ENCODE measurements at regions not wholly inside any gene's neighbourhood (a gene's known extent, or its start where the extent isn't known, plus 50 kb on each side); places are given as distances from the start of the nearest gene placed in this dataset.

DNA sequence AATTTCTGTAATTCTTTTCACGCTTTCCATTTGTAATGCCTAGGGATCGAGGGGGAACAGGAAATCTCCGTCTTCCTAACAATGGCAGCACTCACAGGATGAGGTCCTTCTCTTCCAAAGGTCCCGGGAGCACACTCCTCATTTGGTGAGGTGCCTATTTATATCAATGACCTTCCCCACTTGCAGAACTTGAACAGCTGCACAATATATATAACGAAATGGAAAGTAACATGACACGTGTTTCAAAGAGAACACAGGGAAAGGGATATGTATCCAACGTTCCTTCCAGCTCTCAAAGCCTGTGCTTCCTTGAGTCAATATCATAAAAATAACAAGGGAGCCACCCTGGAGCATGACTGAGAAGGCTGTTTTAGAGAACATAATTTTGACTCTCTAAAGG is 78.6 kb upstream of the RBM24 start:
- Histone ChIP-seq H3K4me3 (no peak overlapping the region), H3K27ac (no peak overlapping the region), H3K36me3 (replicated peaks in 1 of 2; ENCODE audit: insufficient read depth in 1 of 2, low read depth in 2 of 2) (no peaks in the 10 kb centered on the region), H3K9me3 (no peaks in the 10 kb centered on the region), H3K27me3 (no peaks in the 10 kb centered on the region), H3K4me1 (no peaks in the 10 kb centered on the region)
- DNase-seq (no peak), ATAC-seq (no peak)
- 51 to 56% methylated on average over 7 of the region's 7 CpGs for WGBS, 2 donors
- no peak for TF ChIP-seq POLR2A (IDR thresholded peaks at IDR 0.05)
- TF ChIP-seq, protein P1, sequence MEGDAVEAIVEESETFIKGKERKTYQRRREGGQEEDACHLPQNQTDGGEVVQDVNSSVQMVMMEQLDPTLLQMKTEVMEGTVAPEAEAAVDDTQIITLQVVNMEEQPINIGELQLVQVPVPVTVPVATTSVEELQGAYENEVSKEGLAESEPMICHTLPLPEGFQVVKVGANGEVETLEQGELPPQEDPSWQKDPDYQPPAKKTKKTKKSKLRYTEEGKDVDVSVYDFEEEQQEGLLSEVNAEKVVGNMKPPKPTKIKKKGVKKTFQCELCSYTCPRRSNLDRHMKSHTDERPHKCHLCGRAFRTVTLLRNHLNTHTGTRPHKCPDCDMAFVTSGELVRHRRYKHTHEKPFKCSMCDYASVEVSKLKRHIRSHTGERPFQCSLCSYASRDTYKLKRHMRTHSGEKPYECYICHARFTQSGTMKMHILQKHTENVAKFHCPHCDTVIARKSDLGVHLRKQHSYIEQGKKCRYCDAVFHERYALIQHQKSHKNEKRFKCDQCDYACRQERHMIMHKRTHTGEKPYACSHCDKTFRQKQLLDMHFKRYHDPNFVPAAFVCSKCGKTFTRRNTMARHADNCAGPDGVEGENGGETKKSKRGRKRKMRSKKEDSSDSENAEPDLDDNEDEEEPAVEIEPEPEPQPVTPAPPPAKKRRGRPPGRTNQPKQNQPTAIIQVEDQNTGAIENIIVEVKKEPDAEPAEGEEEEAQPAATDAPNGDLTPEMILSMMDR (IDR thresholded peaks at IDR 0.05), result no peak
- intact Hi-C loops (cut with DNase I), result no loop called here

DNA sequence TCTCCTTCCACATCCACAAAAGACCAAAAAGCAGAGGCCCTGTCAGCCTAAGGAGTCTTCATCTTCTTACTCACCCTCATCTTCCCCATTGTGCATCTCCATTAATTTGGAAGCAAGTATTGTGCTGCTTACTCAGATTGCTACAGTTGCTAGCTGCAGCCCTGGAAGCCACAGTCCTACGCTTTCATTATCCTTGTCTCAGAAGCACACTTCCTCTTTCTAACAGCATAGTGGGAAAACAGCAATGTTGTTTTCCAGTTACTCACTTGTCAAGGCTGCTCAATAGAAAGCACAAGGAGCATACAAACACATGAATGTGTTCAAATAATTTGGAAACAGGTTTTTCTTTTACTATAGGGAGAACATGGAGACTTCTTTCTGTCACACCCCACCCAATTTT is 76.6 kb upstream of the RBM24 start:
- WGBS, 2 donors, result 79 to 86% methylated on average over 1 of the region's 1 CpG
- intact Hi-C loops (cut with DNase I), result no loop called here

DNA sequence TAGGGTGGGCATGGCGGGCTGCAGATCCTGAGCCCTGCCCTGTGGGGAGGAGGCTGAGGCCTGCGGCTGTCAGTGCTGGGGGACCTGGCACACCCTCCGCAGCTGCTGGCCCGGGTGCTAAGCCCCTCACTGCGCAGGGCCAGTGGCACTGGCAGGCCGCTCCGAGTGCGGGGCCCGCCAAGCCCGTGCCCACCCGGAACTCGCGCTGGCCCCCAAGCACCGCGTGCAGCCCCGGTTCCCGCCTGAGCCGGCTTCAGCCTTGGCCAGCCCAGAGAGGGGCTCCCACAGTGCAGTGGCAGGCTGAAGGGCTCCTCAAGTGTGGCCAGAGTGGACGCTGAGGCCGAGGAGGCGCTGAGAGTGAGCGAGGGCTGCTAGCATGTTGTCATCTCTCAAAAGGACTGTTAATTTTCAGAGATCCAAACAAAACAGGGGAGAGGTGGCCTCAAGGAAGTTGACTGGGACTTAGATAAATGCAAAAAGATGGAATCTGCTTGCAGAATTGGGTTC is 74.5 kb upstream of the RBM24 start:
- Histone ChIP-seq H3K9me3 (no peaks in the 10 kb centered on the region), H3K4me3 (no peak overlapping the region), H3K4me1 (no peaks in the 10 kb centered on the region), H3K36me3 (replicated peaks in 1 of 2; ENCODE audit: insufficient read depth in 1 of 2, low read depth in 2 of 2) (no peaks in the 10 kb centered on the region), H3K27ac (no peak overlapping the region), H3K27me3 (no peaks in the 10 kb centered on the region)
- TF ChIP-seq, protein P1 (IDR thresholded peaks at IDR 0.05), result no peak
- no peak for TF ChIP-seq POLR2A (IDR thresholded peaks at IDR 0.05)
- no peak for DNase-seq
- intact Hi-C loops (cut with DNase I), result no loop called here
- no peak for ATAC-seq
- WGBS, 2 donors, result 92% methylated on average over 8 to 11 of the region's 22 CpGs

More for the DNA sequence above, 76.6 kb upstream of the RBM24 start:
- H3K36me3 ChIP-seq (replicated peaks in 1 of 2; ENCODE audit: insufficient read depth in 1 of 2, low read depth in 2 of 2), result no peaks in the 10 kb centered on the region
- no peak overlapping the region for H3K27ac ChIP-seq
- no peak for DNase-seq
- no peak overlapping the region for H3K4me3 ChIP-seq
- no peak for TF ChIP-seq POLR2A (IDR thresholded peaks at IDR 0.05)
- TF ChIP-seq, protein P1 (IDR thresholded peaks at IDR 0.05), result no peak
- no peak for ATAC-seq
- H3K9me3 ChIP-seq, result no peaks in the 10 kb centered on the region
- no peaks in the 10 kb centered on the region for H3K27me3 ChIP-seq
- H3K4me1 ChIP-seq, result no peaks in the 10 kb centered on the region

DNA sequence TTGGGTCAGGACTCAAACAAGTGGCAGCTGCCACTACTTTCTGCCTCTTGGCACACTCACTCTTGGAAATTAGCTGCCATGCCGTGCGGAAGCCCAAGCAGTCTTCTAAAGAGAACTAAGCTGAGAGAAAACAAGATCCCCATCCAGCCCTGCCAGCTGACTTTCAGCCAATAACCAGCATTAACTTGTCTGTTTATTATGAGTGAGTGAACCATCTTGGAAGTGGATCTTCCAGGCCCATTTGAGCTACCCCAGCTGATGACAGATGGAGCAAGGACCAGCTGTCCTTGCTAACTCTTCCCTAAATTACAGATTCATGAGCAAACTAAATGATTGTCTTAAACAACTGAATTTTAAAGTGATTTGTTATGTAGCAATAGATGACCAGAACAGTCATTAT is 73.9 kb upstream of the RBM24 start:
- TF ChIP-seq POLR2A (IDR thresholded peaks at IDR 0.05), result no peak
- TF ChIP-seq, protein P1 (IDR thresholded peaks at IDR 0.05), result no peak

DNA sequence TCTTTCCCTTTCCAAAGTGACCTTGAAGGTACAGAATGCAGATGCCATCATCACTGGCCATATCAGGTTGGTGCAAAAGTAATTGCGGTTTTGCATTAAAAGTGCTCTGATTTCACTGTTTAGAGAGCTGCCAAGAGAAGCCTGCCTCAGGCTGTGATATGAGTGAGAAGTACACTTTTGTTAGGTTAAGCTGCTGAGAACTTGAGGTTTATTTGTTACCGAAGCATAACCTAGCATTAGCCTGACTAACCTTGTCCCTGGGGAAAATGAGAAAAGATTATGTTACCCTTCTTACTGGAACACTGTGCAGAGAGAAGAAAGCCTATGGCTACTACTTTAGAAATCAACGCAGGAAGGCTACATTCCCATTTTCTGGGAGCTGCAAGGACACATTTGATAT is 70.5 kb upstream of the RBM24 start:
- intact Hi-C loops (cut with DNase I), result no loop called here
- no peaks in the 10 kb centered on the region for H3K9me3 ChIP-seq
- DNase-seq (no peak), ATAC-seq (no peak)
- no peaks in the 10 kb centered on the region for H3K27me3 ChIP-seq
- H3K36me3 ChIP-seq (replicated peaks in 1 of 2; ENCODE audit: insufficient read depth in 1 of 2, low read depth in 2 of 2), result no peaks in the 10 kb centered on the region
- WGBS, 2 donors, result 78 to 98% methylated on average over 3 of the region's 3 CpGs
- H3K4me1 ChIP-seq, result no peaks in the 10 kb centered on the region
- no peak overlapping the region for H3K4me3 ChIP-seq
- H3K27ac ChIP-seq, result no peak overlapping the region
- TF ChIP-seq, protein P1 (IDR thresholded peaks at IDR 0.05), result no peak
- TF ChIP-seq POLR2A (IDR thresholded peaks at IDR 0.05), result no peak

More for the DNA sequence above, 73.9 kb upstream of the RBM24 start:
- Histone ChIP-seq H3K27ac (no peak overlapping the region), H3K36me3 (replicated peaks in 1 of 2; ENCODE audit: insufficient read depth in 1 of 2, low read depth in 2 of 2) (no peaks in the 10 kb centered on the region), H3K9me3 (no peaks in the 10 kb centered on the region), H3K4me3 (no peak overlapping the region), H3K27me3 (no peaks in the 10 kb centered on the region), H3K4me1 (no peaks in the 10 kb centered on the region)
- intact Hi-C loops (cut with DNase I), result no loop called here
- DNase-seq (no peak), ATAC-seq (no peak)
- whole genome bisulfite sequencing, 2 donors, result 74 to 84% methylated on average over 2 of the region's 2 CpGs
